PFSK-1 (cell line): ENCODE measurements at regions not wholly inside any gene's neighbourhood (a gene's known extent, or its start where the extent isn't known, plus 50 kb on each side); places are given as distances from the start of the nearest gene placed in this dataset.

Experiments used
- FOXP2 ChIP-seq: optimal IDR thresholded peaks from 2 replicates; pipeline ENCODE3; 2011; ENCODE audit warnings: borderline replicate concordance, control low read depth, inconsistent platforms; ENCODE audit not compliant: insufficient read depth; ENCODE audit errors: extremely low read length, extremely low read depth
- POLR2AphosphoS5 ChIP-seq: IDR thresholded peaks from 2 replicates; pipeline ENCODE4 v1.6.1; 2012; ENCODE audit warnings: low read depth, mild to moderate bottlenecking, control low read depth, low read length, moderate library complexity
- REST ChIP-seq, 2 experiments: IDR thresholded peaks; 2 replicates each; pipeline versions ENCODE4 v1.6.1 to v1.8.0; 2011 to 2012; ENCODE audit warnings: low read depth in 2 of 2, low read length in 2 of 2, control low read depth in 1 of 2, inconsistent platforms in 1 of 2, mild to moderate bottlenecking in 1 of 2, moderate library complexity in 1 of 2; ENCODE audit not compliant: insufficient read depth in 1 of 2
- SIN3A ChIP-seq: IDR thresholded peaks from 2 replicates; pipeline ENCODE4 v1.6.1; 2012; ENCODE audit warnings: mild to moderate bottlenecking, low read length, moderate library complexity, borderline replicate concordance; ENCODE audit not compliant: insufficient read depth
- TAF1 ChIP-seq: IDR thresholded peaks from 2 replicates; pipeline ENCODE4 v1.6.1; 2012; ENCODE audit warnings: low read length, control low read depth, borderline replicate concordance; ENCODE audit not compliant: insufficient read depth

DNA sequence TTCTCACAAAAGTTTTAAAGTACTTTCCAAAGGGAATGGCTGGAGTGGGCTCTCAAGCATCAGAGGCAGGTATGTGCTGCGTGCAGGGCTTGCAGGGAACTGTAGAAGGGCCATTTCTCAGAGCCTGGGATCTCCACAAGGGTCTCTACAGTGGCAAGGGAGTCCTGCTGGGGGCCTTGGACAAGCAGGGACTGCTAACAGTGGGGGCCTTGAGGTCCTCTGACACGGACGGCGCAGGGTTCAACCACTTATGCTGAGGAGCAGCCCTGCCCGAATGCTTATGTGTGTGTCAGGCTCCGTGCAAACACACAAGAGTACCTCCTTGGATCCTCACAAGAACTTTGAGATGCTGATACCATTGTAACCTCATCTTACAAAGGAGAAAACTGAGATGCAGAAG, 342.1 kb upstream of the COBL start:
- no peak for TF ChIP-seq POLR2AphosphoS5
- no peak for TF ChIP-seq SIN3A
- TF ChIP-seq TAF1, result no peak
- TF ChIP-seq FOXP2, result no peak
- TF ChIP-seq REST (IDR thresholded peaks at IDR 0.05; ENCODE audit: insufficient read depth in 1 of 2, low read depth in 2 of 2, low read length in 2 of 2), result no peak

- TF ChIP-seq POLR2AphosphoS5 (no peak), REST (IDR thresholded peaks at IDR 0.05; ENCODE audit: insufficient read depth in 1 of 2, low read depth in 2 of 2, low read length in 2 of 2) (no peak), SIN3A (no peak), FOXP2 (no peak), TAF1 (no peak)
Observed at GRCh38 chr7:51647931-51648351, 331.3 kb upstream of the COBL start.

GRCh38 chr7:51647486-51647885, 330.9 kb upstream of the COBL start:
- TF ChIP-seq REST (IDR thresholded peaks at IDR 0.05; ENCODE audit: insufficient read depth in 1 of 2, low read depth in 2 of 2, low read length in 2 of 2) (no peak), POLR2AphosphoS5 (no peak), SIN3A (no peak), TAF1 (no peak), FOXP2 (no peak)

- TF ChIP-seq POLR2AphosphoS5 (no peak), TAF1 (no peak), REST (IDR thresholded peaks at IDR 0.05; ENCODE audit: insufficient read depth in 1 of 2, low read depth in 2 of 2, low read length in 2 of 2) (no peak), FOXP2 (no peak), SIN3A (no peak)
Observed at GRCh38 chr7:51645702-51646298, 329.2 kb upstream of the COBL start.

GRCh38 chr7:51645255-51645654, 328.6 kb upstream of the COBL start:
- TF ChIP-seq POLR2AphosphoS5, result no peak
- no peak for TF ChIP-seq SIN3A
- TF ChIP-seq REST (IDR thresholded peaks at IDR 0.05; ENCODE audit: insufficient read depth in 1 of 2, low read depth in 2 of 2, low read length in 2 of 2), result no peak
- no peak for TF ChIP-seq FOXP2
- no peak for TF ChIP-seq TAF1
